CD4-positive, alpha-beta T cell treated with Interleukin-15 for 1 hour (primary cell): ENCODE measurements at regions not wholly inside any gene's neighbourhood (a gene's known extent, or its start where the extent isn't known, plus 50 kb on each side); places are given as distances from the start of the nearest gene placed in this dataset.

Source experiments
- DNase-seq: peaks from one replicate; pipeline ENCODE4 v3.0.0-alpha.2; 2020

- DNase-seq = no peak
These were observed 2472.3 kb downstream of the TP53TG3F start for GRCh38 chr16:35931722-35932121.
